ENCODE measurements at regions not wholly inside any gene's neighbourhood (a gene's known extent, or its start where the extent isn't known, plus 50 kb on each side); places are given as distances from the start of the nearest gene placed in this dataset.
A peak's percentile ranks its signal among the peaks of the same experiment; 100 is the strongest.

DNA sequence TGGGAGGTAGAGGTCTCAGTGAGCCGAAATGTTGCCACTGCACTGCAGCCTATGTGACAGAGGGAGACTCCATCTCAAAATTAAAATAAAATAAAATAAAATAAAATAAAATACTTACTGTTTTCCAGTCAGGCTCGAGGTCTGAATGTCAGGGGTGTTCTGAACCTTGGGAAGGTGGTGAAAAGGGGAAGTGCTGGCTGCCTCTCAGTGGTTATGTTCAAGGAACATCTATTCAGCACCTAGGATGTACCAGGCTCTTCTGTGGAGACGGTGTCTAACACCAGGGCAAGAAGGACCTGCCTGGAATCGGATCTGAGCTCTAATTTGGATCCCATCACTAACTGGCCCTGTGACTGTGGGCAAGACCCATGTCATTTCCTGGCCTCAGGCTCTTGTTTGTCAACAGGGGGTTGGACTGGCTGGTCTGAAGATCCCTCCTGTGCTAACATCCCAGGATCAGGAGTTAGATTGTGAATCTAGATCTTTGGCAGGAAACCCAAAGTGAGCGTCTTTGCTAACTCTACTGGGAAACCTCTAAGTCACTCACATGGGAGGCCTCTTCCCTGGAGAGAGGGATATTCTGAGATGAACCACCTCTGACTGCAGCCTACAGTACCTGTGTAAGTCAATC, 63.4 kb upstream of the SIRPG start:
- no peak for DNase-seq

DNA sequence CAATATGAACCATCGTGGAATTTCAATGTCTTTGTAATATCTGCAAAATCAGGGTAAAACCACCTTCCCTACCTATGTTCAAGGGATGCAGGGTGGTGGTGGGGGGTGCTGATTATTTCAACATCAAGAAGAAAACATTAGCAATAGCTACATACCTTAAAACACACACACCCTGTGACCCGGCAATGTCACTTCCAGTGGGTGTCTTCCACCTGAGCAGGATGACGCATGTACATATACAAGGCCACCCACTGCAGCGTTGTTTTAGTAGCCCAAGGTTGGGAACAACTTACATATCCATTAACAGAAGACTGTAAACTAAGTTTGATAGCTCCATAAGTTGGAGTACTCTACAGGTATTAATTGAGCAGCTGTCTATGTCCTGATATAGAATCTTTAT, 62.6 kb upstream of the SIRPG start:
- DNase-seq = no peak

DNA sequence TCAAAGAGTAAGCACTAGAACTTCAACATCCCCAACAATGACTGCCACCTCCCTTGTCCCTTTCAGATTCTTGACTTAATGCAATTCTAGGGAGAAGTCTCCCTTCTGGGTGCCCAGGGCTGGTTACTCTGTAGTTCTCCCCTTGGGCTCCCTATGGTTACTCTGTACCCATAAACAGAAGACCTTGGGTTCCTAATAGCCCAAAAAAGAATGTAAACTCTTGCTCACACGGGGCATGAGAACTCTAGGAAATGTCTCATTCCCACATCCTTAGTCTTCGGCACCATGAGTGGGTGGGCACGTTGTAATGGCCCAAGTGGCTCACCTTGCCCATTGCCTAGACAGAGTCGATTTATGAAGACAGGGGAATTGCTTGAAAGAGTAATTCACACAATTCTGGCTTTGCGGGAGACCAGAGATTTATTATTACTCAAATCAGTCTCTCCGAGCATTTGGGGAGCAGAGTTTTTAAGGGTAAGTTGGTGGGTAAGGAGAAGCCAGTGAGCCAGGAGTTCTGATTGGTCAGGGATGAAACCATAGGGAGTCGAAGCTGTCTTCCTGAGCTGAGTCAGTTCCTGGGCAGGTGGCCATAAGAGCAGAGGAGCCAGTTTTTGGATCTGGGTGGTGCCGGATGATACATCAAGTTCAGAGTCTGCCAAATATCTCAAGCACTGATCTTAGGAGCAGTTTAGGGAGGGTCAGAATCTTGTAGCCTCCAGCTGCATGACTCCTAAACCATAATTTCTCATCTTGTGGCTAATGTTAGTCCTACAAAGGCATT, 61.2 kb upstream of the SIRPG start:
- DNase-seq = peak in 1 of 51 donors; percentile 30

DNA sequence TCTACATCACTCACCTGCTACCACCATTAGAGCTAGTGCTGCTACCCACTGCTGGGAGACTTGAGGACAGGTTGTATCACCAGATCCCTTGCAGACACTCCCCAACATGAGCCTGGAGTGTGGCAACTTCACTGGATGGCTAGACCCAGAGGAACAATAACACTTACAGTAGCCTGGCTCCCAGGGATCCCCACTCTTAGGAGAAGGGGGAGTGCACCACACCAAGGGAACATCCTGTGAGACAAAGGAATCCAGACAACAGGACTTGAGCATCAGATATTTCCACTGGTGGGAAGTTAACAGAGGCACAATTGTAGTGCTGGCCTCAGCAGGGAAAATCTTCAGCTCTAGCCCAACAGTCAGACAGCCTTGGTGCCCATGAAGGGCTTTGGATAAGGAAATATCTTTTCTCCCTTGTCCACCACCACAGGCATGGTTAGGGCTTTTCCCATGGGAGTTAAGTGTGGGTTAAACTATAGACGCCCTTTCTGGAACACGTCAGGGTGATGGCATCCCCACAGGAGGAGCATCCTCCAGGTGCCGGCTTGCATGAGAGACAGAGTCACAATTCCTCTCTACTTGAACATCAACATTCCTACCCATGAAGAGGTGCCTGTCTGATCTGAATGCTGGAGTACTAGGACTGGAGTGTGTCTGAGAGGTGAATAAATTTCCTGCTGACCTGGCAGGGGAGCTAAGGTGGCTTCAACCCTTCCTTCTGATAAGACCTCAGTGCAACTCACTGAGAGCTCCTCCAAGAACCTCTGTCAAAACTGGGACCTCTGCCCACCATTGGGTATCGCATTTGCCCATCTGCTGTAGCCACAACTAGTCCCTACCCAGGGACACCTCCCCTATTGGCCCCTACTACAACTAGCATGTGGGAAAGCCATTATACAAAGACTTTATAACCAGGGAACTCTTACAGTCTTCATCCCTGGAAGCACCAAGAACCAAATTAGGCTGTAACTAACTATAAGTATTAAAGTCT, 55.4 kb upstream of the SIRPG start:
- no peak for DNase-seq

GRCh38 chr20:1711826-1712601, 54.4 kb upstream of the SIRPG start:
- DNase-seq = no peak

- no peak for DNase-seq
Observed at GRCh38 chr20:1711266-1711665, 53.7 kb upstream of the SIRPG start.

GRCh38 chr20:1710484-1710883, 52.9 kb upstream of the SIRPG start:
- no peak for DNase-seq

DNA sequence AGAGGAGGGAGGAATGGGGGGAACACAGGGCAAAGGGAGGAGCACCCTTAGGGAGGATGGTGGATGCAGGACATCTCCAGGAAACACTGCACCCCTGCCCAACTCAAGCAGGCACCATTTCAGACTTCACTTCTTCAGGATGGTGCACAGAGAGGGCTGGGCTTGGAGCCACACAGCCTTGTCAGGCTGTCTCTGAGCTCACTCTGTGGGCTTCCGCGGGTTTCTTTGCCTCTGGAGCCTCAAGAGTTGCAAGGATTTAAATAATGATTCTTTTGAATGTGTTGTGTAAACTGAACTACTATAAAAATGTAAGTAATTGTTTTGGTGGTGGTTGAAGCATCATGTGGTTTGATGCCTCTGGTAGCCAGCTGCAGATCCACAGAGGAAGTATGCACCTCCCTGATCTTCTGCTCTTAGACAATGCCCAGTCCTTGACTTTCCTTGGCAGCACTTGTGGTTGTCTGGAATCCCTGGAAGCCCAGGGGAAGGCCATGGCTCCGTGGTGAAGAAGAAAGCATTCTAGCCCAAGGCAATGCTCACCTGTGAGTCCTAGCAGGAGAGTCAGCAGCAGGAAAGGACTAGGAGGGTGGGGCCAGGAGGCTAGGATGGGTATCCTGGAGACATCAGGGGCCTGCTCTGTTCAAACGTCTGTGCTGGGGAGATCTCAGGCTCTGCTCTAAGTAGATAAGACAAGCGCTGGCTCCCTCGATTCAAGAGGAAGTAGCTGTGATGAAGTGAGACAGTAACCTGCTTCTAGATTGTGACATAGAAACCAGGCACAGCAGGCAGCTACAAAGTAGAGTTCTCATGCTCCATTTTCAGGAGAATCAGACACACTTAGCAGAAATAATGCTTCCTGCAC, 50.2 kb upstream of the SIRPG start:
- DNase-seq = no peak

All from hypothalamus (tissue), 51 donors.